ENCODE measurements at regions not wholly inside any gene's neighbourhood (a gene's known extent, or its start where the extent isn't known, plus 50 kb on each side); places are given as distances from the start of the nearest gene placed in this dataset.

- TF ChIP-seq ZNF600 (tag by site-specific recombination; IDR thresholded peaks at IDR 0.05) (no peak), BCL11B (tag by site-specific recombination; IDR thresholded peaks at IDR 0.05; ENCODE audit: low read depth) (no peak), ZNF692 (tag by site-specific recombination; IDR thresholded peaks at IDR 0.05) (no peak), ZNF830 (tag by site-specific recombination; IDR thresholded peaks at IDR 0.05; ENCODE audit: low read depth) (no peak), ZNF626 (tag by site-specific recombination; IDR thresholded peaks at IDR 0.05) (no peak), ZNF18 (tag by site-specific recombination; IDR thresholded peaks at IDR 0.05) (no peak), SP2 (tag by site-specific recombination; IDR thresholded peaks at IDR 0.05) (no peak), ZEB2 (tag by site-specific recombination; IDR thresholded peaks at IDR 0.05) (no peak)
- TF ChIP-seq, protein P1, sequence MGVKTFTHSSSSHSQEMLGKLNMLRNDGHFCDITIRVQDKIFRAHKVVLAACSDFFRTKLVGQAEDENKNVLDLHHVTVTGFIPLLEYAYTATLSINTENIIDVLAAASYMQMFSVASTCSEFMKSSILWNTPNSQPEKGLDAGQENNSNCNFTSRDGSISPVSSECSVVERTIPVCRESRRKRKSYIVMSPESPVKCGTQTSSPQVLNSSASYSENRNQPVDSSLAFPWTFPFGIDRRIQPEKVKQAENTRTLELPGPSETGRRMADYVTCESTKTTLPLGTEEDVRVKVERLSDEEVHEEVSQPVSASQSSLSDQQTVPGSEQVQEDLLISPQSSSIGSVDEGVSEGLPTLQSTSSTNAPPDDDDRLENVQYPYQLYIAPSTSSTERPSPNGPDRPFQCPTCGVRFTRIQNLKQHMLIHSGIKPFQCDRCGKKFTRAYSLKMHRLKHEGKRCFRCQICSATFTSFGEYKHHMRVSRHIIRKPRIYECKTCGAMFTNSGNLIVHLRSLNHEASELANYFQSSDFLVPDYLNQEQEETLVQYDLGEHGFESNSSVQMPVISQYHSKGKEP (tag by site-specific recombination; IDR thresholded peaks at IDR 0.05), result no peak
These were observed 84.0 kb upstream of the ACSL3 start (continued) for GRCh38 chr2:222776792-222777191.

DNA sequence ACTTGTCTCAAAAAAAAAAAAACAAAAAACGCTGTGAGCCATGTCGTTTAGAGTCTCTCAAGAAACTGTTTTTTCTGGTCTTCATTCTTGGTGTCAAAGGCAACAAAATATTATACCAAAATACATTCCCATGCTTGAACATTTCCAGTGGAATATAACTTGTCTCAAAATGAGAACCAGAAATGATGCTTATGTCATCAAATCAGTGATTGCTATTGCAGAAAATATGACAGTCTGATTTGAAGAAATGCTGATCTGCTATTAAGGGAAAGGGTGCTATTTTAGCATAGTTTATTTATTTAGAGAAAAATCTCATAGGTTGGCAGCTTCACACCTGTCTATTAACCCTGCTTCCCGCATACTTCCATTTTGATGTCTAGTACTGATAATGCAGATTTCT lies 82.4 kb upstream of the ACSL3 start:
- no peak overlapping the region for H3K27ac ChIP-seq (ENCODE audit: extremely low read depth, low read depth, low read length)
- TF ChIP-seq ZNF837 (tag by site-specific recombination; IDR thresholded peaks at IDR 0.05) (no peak), ZNF610 (tag by site-specific recombination; IDR thresholded peaks at IDR 0.05; ENCODE audit: borderline replicate concordance) (no peak), ZNF112 (tag by site-specific recombination; IDR thresholded peaks at IDR 0.05) (no peak), ZNF416 (tag by site-specific recombination; IDR thresholded peaks at IDR 0.05) (no peak), ZBTB48 (tag by site-specific recombination; IDR thresholded peaks at IDR 0.05) (no peak), ZNF521 (tag by site-specific recombination; IDR thresholded peaks at IDR 0.05) (no peak), ZNF248 (tag by site-specific recombination; IDR thresholded peaks at IDR 0.05) (no peak), ZNF16 (tag by site-specific recombination; IDR thresholded peaks at IDR 0.05; ENCODE audit: low read depth) (no peak), HOXA7 (CRISPR knock-in tag; IDR thresholded peaks at IDR 0.05; ENCODE audit: borderline replicate concordance) (no peak), ZBTB6 (tag by site-specific recombination; IDR thresholded peaks at IDR 0.05) (no peak), ZNF792 (tag by site-specific recombination; IDR thresholded peaks at IDR 0.05) (no peak)
- TF ChIP-seq, protein P2, sequence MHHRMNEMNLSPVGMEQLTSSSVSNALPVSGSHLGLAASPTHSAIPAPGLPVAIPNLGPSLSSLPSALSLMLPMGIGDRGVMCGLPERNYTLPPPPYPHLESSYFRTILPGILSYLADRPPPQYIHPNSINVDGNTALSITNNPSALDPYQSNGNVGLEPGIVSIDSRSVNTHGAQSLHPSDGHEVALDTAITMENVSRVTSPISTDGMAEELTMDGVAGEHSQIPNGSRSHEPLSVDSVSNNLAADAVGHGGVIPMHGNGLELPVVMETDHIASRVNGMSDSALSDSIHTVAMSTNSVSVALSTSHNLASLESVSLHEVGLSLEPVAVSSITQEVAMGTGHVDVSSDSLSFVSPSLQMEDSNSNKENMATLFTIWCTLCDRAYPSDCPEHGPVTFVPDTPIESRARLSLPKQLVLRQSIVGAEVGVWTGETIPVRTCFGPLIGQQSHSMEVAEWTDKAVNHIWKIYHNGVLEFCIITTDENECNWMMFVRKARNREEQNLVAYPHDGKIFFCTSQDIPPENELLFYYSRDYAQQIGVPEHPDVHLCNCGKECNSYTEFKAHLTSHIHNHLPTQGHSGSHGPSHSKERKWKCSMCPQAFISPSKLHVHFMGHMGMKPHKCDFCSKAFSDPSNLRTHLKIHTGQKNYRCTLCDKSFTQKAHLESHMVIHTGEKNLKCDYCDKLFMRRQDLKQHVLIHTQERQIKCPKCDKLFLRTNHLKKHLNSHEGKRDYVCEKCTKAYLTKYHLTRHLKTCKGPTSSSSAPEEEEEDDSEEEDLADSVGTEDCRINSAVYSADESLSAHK (tag by site-specific recombination; IDR thresholded peaks at IDR 0.05), result no peak
- TF ChIP-seq, protein P3, sequence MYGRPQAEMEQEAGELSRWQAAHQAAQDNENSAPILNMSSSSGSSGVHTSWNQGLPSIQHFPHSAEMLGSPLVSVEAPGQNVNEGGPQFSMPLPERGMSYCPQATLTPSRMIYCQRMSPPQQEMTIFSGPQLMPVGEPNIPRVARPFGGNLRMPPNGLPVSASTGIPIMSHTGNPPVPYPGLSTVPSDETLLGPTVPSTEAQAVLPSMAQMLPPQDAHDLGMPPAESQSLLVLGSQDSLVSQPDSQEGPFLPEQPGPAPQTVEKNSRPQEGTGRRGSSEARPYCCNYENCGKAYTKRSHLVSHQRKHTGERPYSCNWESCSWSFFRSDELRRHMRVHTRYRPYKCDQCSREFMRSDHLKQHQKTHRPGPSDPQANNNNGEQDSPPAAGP (tag by site-specific recombination; IDR thresholded peaks at IDR 0.05), result no peak
- H3K36me3 ChIP-seq (ENCODE audit: control insufficient read depth in 2 of 2, insufficient read depth in 1 of 2, low read length in 2 of 2), result no peaks in the 10 kb centered on the region
- no peaks in the 10 kb centered on the region for H3K9me3 ChIP-seq (ENCODE audit: control insufficient read depth, insufficient read depth, low read depth, low read length)
- ChIA-PET CTCF (no interaction called here), POLR2A (no interaction called here)
- peaks cover 2% of the 10 kb centered on the region; the same call in 1 of the 2 replicates for H3K4me1 ChIP-seq (ENCODE audit: control insufficient read depth, insufficient read depth, low read length)
- H3K4me3 ChIP-seq (ENCODE audit: low read depth, low read length), result no peak overlapping the region
